GM19438 (cell line): ENCODE measurements at regions not wholly inside any gene's neighbourhood (a gene's known extent, or its start where the extent isn't known, plus 50 kb on each side); places are given as distances from the start of the nearest gene placed in this dataset.
"Not testable (repeated sequence)": the region's sequence is repeated elsewhere in the genome, so short reads cannot be mapped to it uniquely, and the experiment has no call there.

ENCODE experiments used
- ATAC-seq: cut with Tn5 transposase; IDR thresholded peaks from one replicate; pipeline ENCODE4 v1.9.1; 2021; ENCODE audit warnings: low read depth; ENCODE audit not compliant: unreplicated experiment

GRCh38 chr14:106346084-106346483 lies 819.7 kb downstream of the TMEM121 start:
- ATAC-seq = no peak

- no peak for ATAC-seq
Measured at GRCh38 chr14:106346534-106347290, 820.3 kb downstream of the TMEM121 start.

GRCh38 chr14:106347291-106347778 lies 821.0 kb downstream of the TMEM121 start:
- no peak for ATAC-seq

GRCh38 chr14:106347890-106348755 lies 821.7 kb downstream of the TMEM121 start:
- ATAC-seq = no peak

- ATAC-seq = not testable (repeated sequence)
Measured at GRCh38 chr14:106348873-106349540, 822.6 kb downstream of the TMEM121 start.

GRCh38 chr14:106349678-106350457 lies 823.5 kb downstream of the TMEM121 start:
- ATAC-seq = not testable (repeated sequence)

- not testable (repeated sequence) for ATAC-seq
Measured at GRCh38 chr14:106355007-106355791, 828.8 kb downstream of the TMEM121 start.

GRCh38 chr14:106355881-106356642 lies 829.7 kb downstream of the TMEM121 start:
- not testable (repeated sequence) for ATAC-seq

- ATAC-seq = not testable (repeated sequence)
Measured at GRCh38 chr14:106356643-106356930, 830.2 kb downstream of the TMEM121 start.

- ATAC-seq = not testable (repeated sequence)
Measured at GRCh38 chr14:106359157-106359887, 832.9 kb downstream of the TMEM121 start.

GRCh38 chr14:106365371-106365770 lies 839.0 kb downstream of the TMEM121 start:
- not testable (repeated sequence) for ATAC-seq

- ATAC-seq = not testable (repeated sequence)
Measured at GRCh38 chr14:106365894-106366293, 839.5 kb downstream of the TMEM121 start.

GRCh38 chr14:106366971-106367370 lies 840.6 kb downstream of the TMEM121 start:
- ATAC-seq = not testable (repeated sequence)

- ATAC-seq = not testable (repeated sequence)
Measured at GRCh38 chr14:106369456-106369855, 843.1 kb downstream of the TMEM121 start.

GRCh38 chr14:106372870-106373652 lies 846.7 kb downstream of the TMEM121 start:
- ATAC-seq = peak; percentile 87

- ATAC-seq = not testable (repeated sequence)
Measured at GRCh38 chr14:106373653-106374110, 847.3 kb downstream of the TMEM121 start.

- ATAC-seq = no peak
Measured at GRCh38 chr14:106377432-106377831, 851.0 kb downstream of the TMEM121 start.
